Endothelial cell of umbilical vein (primary cell): ENCODE measurements at regions not wholly inside any gene's neighbourhood (a gene's known extent, or its start where the extent isn't known, plus 50 kb on each side); places are given as distances from the start of the nearest gene placed in this dataset.

Experiments used
- CTCF ChIP-seq, 2 donors: IDR thresholded peaks; 1 replicate in 1 of 2; 2 replicates in 1 of 2; pipeline ENCODE4 v1.5.1; 2011; ENCODE audit warnings: low read length in 2 of 2, mild to moderate bottlenecking in 2 of 2, moderate library complexity in 2 of 2, control low read depth in 1 of 2, inconsistent platforms in 1 of 2, low read depth in 1 of 2; ENCODE audit not compliant: insufficient read depth in 1 of 2; ENCODE audit errors: extremely low read depth in 1 of 2
- EZH2 ChIP-seq: IDR thresholded peaks from 2 replicates; pipeline ENCODE4 v1.6.1; 2012; ENCODE audit warnings: borderline replicate concordance, low read depth, mild to moderate bottlenecking, moderate library complexity, low read length, inconsistent platforms; ENCODE audit not compliant: severe bottlenecking
- FOS ChIP-seq: IDR thresholded peaks from 2 replicates; pipeline ENCODE4 v1.6.1; 2011; ENCODE audit warnings: mild to moderate bottlenecking, low read length, moderate library complexity, borderline replicate concordance; ENCODE audit not compliant: insufficient read depth
- POLR2A ChIP-seq: IDR thresholded peaks from 2 replicates; pipeline ENCODE4 v1.6.1; 2012; ENCODE audit warnings: low read depth, mild to moderate bottlenecking, control low read depth, low read length
- POLR2AphosphoS5 ChIP-seq: IDR thresholded peaks from 2 replicates; pipeline ENCODE4 v1.6.1; 2012; ENCODE audit warnings: low read depth, mild to moderate bottlenecking, control low read depth, low read length, moderate library complexity; ENCODE audit not compliant: insufficient read depth

GRCh38 chr15:70539912-70540530 lies 223.3 kb downstream of the UACA start:
- TF ChIP-seq FOS (no peak), POLR2A (no peak), CTCF (IDR thresholded peaks at IDR 0.05; ENCODE audit: extremely low read depth in 1 of 2, insufficient read depth in 1 of 2, low read depth in 1 of 2, low read length in 2 of 2) (no peak), EZH2 (no peak), POLR2AphosphoS5 (no peak)
